Upper lobe of left lung (tissue), 6 donors: ENCODE measurements at regions not wholly inside any gene's neighbourhood (a gene's known extent, or its start where the extent isn't known, plus 50 kb on each side); places are given as distances from the start of the nearest gene placed in this dataset.
A peak's percentile ranks its signal among the peaks of the same experiment; 100 is the strongest.

Experiments used
- ATAC-seq, 2 donors: fragments of 200-7000 bp; cut with Tn5 transposase; one replicate each; pipeline ENCODE4 v1.9.1; 2022; ENCODE audit warnings: mild to moderate bottlenecking in 2 of 2, moderate library complexity in 2 of 2; ENCODE audit not compliant: low FRiP score in 2 of 2
- DNase-seq, 2 donors: peaks; one replicate each; pipeline ENCODE4 v3.0.0-alpha.2; 2019 to 2020
- H3K27ac ChIP-seq, 4 donors: fragments of 200-600 bp; sonication (generic); one replicate each; pipeline ENCODE4 v1.5.1; 2016 to 2019
- H3K27me3 ChIP-seq, 4 donors: fragments of 200-600 bp; sonication (generic); one replicate each; pipeline ENCODE4 v1.5.1; 2017 to 2019
- H3K36me3 ChIP-seq, 4 donors: fragments of 200-600 bp; sonication (generic); one replicate each; pipeline ENCODE4 v1.5.1; 2016 to 2019
- H3K4me1 ChIP-seq, 4 donors: fragments of 200-600 bp; sonication (generic); one replicate each; pipeline ENCODE4 v1.5.1; 2018 to 2019
- H3K4me3 ChIP-seq, 4 donors: fragments of 200-600 bp; sonication (generic); one replicate each; pipeline ENCODE4 v1.5.1; 2017 to 2019; ENCODE audit warnings: mild to moderate bottlenecking in 2 of 4, moderate library complexity in 1 of 4
- H3K9me3 ChIP-seq, 4 donors: fragments of 200-600 bp; sonication (generic); one replicate each; pipeline ENCODE4 v1.5.1; 2018 to 2019
- CTCF ChIP-seq, 6 experiments: fragments of 450-650 bp in 4 of 6; fragments of 200-600 bp in 2 of 6; sonication (generic) in 2 of 6; IDR thresholded peaks; one replicate each; pipeline ENCODE4 v1.5.1; 2016 to 2019; ENCODE audit warnings: antibody characterized with exemption in 6 of 6
- EP300 ChIP-seq, 4 donors: sonication (generic); formaldehyde crosslinking; IDR thresholded peaks; one replicate each; pipeline ENCODE4 v1.5.1; 2017; ENCODE audit warnings: antibody characterized with exemption in 4 of 4, control low read depth in 2 of 4
- POLR2A ChIP-seq, 4 donors: fragments of 450-650 bp; IDR thresholded peaks; one replicate each; pipeline ENCODE4 v1.5.1; 2016 to 2017; ENCODE audit warnings: antibody characterized with exemption in 4 of 4, mild to moderate bottlenecking in 2 of 4
- POLR2AphosphoS5 ChIP-seq, 2 donors: sonication (generic); formaldehyde crosslinking; IDR thresholded peaks; one replicate each; pipeline ENCODE4 v1.5.1; 2017; ENCODE audit warnings: antibody characterized with exemption in 2 of 2
- WGBS, 2 donors: methylation state at CpG; one replicate each; pipeline ENCODE4 v1.1.5; 2017 to 2018; 5-methylcytosine and 5-hydroxymethylcytosine counted together
- donor health status: DM: no; HTN: no; CAD: no; lungs with moderate emphysema.
- donor health status: DM: no; HTN: yes; CAD: no; lungs with severe emphysema.

GRCh38 chr22:27377501-27378295, 423.9 kb downstream of the MN1 start:
- TF ChIP-seq CTCF (IDR thresholded peaks at IDR 0.05) (no peak), POLR2A (IDR thresholded peaks at IDR 0.05) (no peak), EP300 (IDR thresholded peaks at IDR 0.05) (no peak), POLR2AphosphoS5 (IDR thresholded peaks at IDR 0.05) (no peak)
- DNase-seq: peak in 1 of 2 donors; percentile 73

DNA sequence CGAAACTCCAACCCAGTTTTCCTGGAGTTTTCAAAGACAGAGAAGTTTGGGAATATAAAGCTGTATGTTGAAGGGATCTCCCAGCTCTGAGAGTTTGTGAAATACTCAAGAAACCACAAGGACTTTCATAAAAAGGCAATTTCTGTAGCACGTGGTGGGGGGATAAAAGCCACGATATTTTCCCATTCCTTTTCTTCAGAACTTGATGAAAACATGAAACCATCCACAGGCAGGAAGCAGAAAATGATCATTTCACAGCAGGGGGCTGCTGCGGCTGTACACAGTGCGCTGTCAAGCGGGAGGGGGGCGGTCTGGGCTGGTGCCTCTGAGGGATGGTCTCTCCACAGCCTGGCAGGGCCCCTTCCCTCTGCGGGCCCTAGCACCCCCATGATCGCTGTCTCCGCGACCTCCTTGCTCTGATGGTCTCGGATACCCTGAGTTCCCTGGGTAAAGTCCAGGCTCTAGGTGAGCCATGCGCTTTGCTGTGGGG, 423.2 kb downstream of the MN1 start:
- Histone ChIP-seq H3K27ac (no peak overlapping the region), H3K36me3 (no peaks in the 10 kb centered on the region), H3K4me1 (peaks cover 0 to 7% (median 3%) of the 10 kb centered on the region in 4 donors), H3K27me3 (no peaks in the 10 kb centered on the region), H3K4me3 (no peak overlapping the region), H3K9me3 (no peaks in the 10 kb centered on the region)
- TF ChIP-seq POLR2AphosphoS5 (IDR thresholded peaks at IDR 0.05) (no peak), POLR2A (IDR thresholded peaks at IDR 0.05) (no peak), CTCF (IDR thresholded peaks at IDR 0.05) (no peak), EP300 (IDR thresholded peaks at IDR 0.05) (no peak)
- DNase-seq (peak in 1 of 2 donors; percentile 33), ATAC-seq (peak in 1 of 2 donors; percentile 61)
- 61 to 62% methylated on average over 12 to 13 of the region's 13 CpGs for WGBS, 2 donors

More at GRCh38 chr22:27377501-27378295, 423.9 kb downstream of the MN1 start:
- Histone ChIP-seq H3K27ac (no peak overlapping the region), H3K27me3 (no peaks in the 10 kb centered on the region), H3K9me3 (no peaks in the 10 kb centered on the region), H3K36me3 (no peaks in the 10 kb centered on the region), H3K4me3 (no peak overlapping the region), H3K4me1 (peaks cover 0 to 7% (median 3%) of the 10 kb centered on the region in 4 donors)
- 60 to 61% methylated on average over 17 of the region's 17 CpGs for WGBS, 2 donors
- ATAC-seq: peak in 1 of 2 donors; percentile 63

DNA sequence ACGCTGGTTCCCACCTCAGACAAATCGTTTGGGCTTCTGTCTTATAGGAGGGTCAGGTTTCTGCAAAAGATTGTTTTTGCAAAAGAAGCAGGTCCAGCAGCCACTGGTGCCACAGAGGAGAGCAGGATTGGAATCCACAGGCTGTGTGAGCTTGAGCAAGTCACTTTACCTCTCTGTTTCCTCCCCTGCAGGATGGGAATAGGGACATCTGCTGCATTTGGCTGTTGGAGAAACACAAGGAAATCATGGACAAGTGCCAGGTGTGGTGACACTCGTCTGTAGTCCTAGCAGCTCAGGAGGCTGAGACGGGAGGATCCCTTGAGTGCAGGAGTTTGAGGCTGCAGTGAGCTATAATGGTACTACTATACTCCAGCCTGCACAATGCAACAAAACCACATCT, 422.6 kb downstream of the MN1 start:
- no peak overlapping the region for H3K27ac ChIP-seq
- no peak overlapping the region for H3K4me3 ChIP-seq
- no peak for ATAC-seq
- no peaks in the 10 kb centered on the region for H3K9me3 ChIP-seq
- H3K4me1 ChIP-seq: peaks cover 0 to 7% (median 3%) of the 10 kb centered on the region in 4 donors
- no peaks in the 10 kb centered on the region for H3K36me3 ChIP-seq
- H3K27me3 ChIP-seq: no peaks in the 10 kb centered on the region
- 63 to 81% methylated on average over 4 of the region's 4 CpGs for WGBS, 2 donors
- TF ChIP-seq EP300 (IDR thresholded peaks at IDR 0.05) (no peak), POLR2AphosphoS5 (IDR thresholded peaks at IDR 0.05) (no peak), POLR2A (IDR thresholded peaks at IDR 0.05) (no peak), CTCF (IDR thresholded peaks at IDR 0.05) (no peak)
- DNase-seq: no peak

DNA sequence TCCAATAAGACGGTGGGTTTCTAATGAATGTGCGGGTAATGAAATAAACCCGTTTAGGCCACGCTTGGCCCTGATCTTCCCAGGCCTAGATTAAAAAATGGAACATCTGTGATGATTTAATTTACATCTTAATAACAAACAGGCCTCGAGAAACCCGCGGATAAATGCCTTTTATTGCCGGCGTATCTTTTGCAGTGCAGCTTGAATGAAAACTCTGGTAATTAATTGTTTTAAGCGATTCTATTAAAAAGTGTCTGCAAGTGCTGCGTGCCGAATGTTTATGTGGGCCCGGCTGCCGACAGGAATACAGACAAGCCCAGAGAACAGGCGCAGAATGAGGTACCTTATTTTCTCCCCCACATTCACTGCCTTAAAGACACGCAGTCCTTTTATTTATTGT, 420.7 kb downstream of the MN1 start:
- DNase-seq: no peak
- TF ChIP-seq POLR2A (IDR thresholded peaks at IDR 0.05): no peak

DNA sequence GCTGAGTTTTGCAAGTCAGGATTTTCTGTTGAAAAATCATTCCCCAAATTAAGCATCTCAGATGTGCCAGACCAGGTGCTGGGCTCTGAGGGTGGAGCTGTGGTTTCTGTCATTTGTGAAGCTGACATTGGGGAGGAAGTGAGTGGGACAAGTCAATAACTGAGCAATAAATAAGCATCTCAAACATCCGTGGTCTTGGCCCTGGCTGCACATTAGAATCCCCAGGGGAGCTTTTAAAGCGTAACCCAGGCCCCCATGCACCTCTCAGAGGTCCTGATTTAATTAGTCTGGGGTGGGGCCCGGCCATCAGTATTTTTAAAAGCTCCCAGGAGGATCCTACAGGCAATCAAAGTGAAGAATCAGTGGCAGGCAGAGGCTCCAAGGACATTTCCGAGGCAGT, 420.0 kb downstream of the MN1 start:
- Histone ChIP-seq H3K27ac (no peak overlapping the region), H3K27me3 (no peaks in the 10 kb centered on the region), H3K4me3 (no peak overlapping the region), H3K4me1 (peaks cover 0 to 7% (median 3%) of the 10 kb centered on the region in 4 donors), H3K9me3 (no peaks in the 10 kb centered on the region), H3K36me3 (no peaks in the 10 kb centered on the region)
- DNase-seq: no peak
- TF ChIP-seq POLR2AphosphoS5 (IDR thresholded peaks at IDR 0.05): no peak
- no peak for TF ChIP-seq EP300 (IDR thresholded peaks at IDR 0.05)
- no peak for TF ChIP-seq POLR2A (IDR thresholded peaks at IDR 0.05)
- no peak for TF ChIP-seq CTCF (IDR thresholded peaks at IDR 0.05)
- 48 to 60% methylated on average over 4 of the region's 4 CpGs for WGBS, 2 donors
- ATAC-seq: no peak

More for the DNA sequence above, 420.7 kb downstream of the MN1 start:
- Histone ChIP-seq H3K27me3 (no peaks in the 10 kb centered on the region), H3K4me3 (no peak overlapping the region), H3K4me1 (peaks cover 0 to 7% (median 3%) of the 10 kb centered on the region in 4 donors), H3K36me3 (no peaks in the 10 kb centered on the region), H3K9me3 (no peaks in the 10 kb centered on the region), H3K27ac (no peak overlapping the region)
- WGBS, 2 donors: 89 to 91% methylated on average over 16 of the region's 16 CpGs
- no peak for ATAC-seq
